OCI-LY1 (cell line): ENCODE measurements at regions not wholly inside any gene's neighbourhood (a gene's known extent, or its start where the extent isn't known, plus 50 kb on each side); places are given as distances from the start of the nearest gene placed in this dataset.

Experiments
- EZH2 ChIP-seq: fragments of 200-600 bp; sonication (generic), shearing (Covaris generic); IDR thresholded peaks from 2 replicates; pipeline ENCODE4 v1.8.0; 2017; ENCODE audit warnings: borderline replicate concordance, mixed run types, mild to moderate bottlenecking, antibody characterized with exemption, low read length, moderate library complexity, mixed read lengths
- TF ChIP-seq, protein P1 (sequence below): fragments of 200-600 bp; sonication (generic), shearing (Covaris generic); IDR thresholded peaks from 2 replicates; pipeline ENCODE4 v1.5.1; 2017; ENCODE audit warnings: mild to moderate bottlenecking, antibody characterized with exemption, low read length, moderate library complexity, mixed read lengths

DNA sequence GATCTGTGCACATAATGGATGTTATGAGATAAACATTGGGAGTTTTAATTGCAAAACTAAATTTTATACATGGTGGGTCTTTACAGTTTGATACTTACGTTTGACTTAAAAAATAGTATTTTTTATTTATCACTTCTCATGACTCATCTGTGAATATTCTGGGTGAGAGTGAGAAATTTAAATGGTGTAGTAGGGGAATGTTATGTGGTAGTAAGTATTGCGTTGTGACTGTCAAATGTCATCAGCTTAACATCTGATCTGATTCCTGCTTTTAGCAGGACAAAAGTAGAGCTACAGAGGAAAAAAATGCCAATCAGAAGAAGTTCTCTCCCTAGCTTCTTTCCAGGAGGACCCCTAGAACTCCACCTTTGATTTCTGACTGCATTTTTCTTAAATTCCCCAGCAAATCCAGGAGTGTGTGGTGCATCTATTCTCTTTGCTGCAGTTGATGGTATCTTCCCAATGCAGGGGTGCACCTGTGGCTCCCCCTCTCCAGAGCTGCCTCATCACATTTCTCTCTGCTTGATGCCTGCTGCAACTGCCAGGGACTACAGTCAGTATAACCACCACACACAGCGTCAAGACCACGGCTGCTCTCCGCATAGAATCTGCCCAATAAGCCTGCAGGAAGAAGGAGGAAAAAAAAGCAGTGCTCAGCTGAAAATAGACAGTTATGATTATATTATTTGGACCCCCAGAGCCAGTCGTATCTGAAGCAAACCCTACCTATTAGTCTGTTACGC is 151.3 kb upstream of the THUMPD2 start:
- TF ChIP-seq, protein P1, sequence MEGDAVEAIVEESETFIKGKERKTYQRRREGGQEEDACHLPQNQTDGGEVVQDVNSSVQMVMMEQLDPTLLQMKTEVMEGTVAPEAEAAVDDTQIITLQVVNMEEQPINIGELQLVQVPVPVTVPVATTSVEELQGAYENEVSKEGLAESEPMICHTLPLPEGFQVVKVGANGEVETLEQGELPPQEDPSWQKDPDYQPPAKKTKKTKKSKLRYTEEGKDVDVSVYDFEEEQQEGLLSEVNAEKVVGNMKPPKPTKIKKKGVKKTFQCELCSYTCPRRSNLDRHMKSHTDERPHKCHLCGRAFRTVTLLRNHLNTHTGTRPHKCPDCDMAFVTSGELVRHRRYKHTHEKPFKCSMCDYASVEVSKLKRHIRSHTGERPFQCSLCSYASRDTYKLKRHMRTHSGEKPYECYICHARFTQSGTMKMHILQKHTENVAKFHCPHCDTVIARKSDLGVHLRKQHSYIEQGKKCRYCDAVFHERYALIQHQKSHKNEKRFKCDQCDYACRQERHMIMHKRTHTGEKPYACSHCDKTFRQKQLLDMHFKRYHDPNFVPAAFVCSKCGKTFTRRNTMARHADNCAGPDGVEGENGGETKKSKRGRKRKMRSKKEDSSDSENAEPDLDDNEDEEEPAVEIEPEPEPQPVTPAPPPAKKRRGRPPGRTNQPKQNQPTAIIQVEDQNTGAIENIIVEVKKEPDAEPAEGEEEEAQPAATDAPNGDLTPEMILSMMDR = no peak
- TF ChIP-seq EZH2 = no peak
